HFFc6 (cell line): ENCODE measurements at regions not wholly inside any gene's neighbourhood (a gene's known extent, or its start where the extent isn't known, plus 50 kb on each side); places are given as distances from the start of the nearest gene placed in this dataset.

Source experiments
- DNase-seq: peaks from one replicate; pipeline ENCODE4 v3.0.0-alpha.2; 2018
- H3K27ac Mint-ChIP-seq: 2 replicates; pipeline ENCODE4 v1.8.0; 2020; ENCODE audit warnings: mild to moderate bottlenecking, mixed read lengths
- H3K27me3 Mint-ChIP-seq: 2 replicates; pipeline ENCODE4 v1.8.0; 2021; ENCODE audit warnings: mild to moderate bottlenecking, moderate library complexity, mixed read lengths; ENCODE audit not compliant: insufficient read depth
- H3K36me3 Mint-ChIP-seq: 2 replicates; pipeline ENCODE4 v1.8.0; 2021; ENCODE audit warnings: low read depth, mixed read lengths
- H3K4me1 Mint-ChIP-seq: 2 replicates; pipeline ENCODE4 v1.8.0; 2020; ENCODE audit warnings: low read depth, mixed read lengths
- H3K4me3 Mint-ChIP-seq: 2 replicates; pipeline ENCODE4 v1.8.0; 2020; ENCODE audit warnings: mild to moderate bottlenecking, moderate library complexity, mixed read lengths
- H3K9me3 Mint-ChIP-seq: 2 replicates; pipeline ENCODE4 v1.8.0; 2020; ENCODE audit warnings: mild to moderate bottlenecking, mixed read lengths
- TF ChIP-seq, protein P1 (sequence below): fragments of 200-600 bp; sonication (generic); IDR thresholded peaks from 2 replicates; pipeline ENCODE4 v1.5.0; 2021; ENCODE audit warnings: antibody characterized with exemption, mild to moderate bottlenecking

GRCh38 chr5:124596595-124597421, 149.6 kb downstream of the ZNF608 start:
- TF ChIP-seq, protein P1, sequence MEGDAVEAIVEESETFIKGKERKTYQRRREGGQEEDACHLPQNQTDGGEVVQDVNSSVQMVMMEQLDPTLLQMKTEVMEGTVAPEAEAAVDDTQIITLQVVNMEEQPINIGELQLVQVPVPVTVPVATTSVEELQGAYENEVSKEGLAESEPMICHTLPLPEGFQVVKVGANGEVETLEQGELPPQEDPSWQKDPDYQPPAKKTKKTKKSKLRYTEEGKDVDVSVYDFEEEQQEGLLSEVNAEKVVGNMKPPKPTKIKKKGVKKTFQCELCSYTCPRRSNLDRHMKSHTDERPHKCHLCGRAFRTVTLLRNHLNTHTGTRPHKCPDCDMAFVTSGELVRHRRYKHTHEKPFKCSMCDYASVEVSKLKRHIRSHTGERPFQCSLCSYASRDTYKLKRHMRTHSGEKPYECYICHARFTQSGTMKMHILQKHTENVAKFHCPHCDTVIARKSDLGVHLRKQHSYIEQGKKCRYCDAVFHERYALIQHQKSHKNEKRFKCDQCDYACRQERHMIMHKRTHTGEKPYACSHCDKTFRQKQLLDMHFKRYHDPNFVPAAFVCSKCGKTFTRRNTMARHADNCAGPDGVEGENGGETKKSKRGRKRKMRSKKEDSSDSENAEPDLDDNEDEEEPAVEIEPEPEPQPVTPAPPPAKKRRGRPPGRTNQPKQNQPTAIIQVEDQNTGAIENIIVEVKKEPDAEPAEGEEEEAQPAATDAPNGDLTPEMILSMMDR = no peak
- DNase-seq = peak; percentile 77
- Mint-ChIP-seq H3K4me3 (peak overlapping the region; percentile 3; the same call in 1 of the 2 replicates), H3K27me3 (peaks cover 3% of the 10 kb centered on the region; the same call in 1 of the 2 replicates), H3K4me1 (peaks cover 28% of the 10 kb centered on the region), H3K9me3 (no peaks in the 10 kb centered on the region), H3K36me3 (no peaks in the 10 kb centered on the region), H3K27ac (peak overlapping the region; percentile 58)

GRCh38 chr5:124593952-124594351, 152.5 kb downstream of the ZNF608 start:
- H3K9me3 Mint-ChIP-seq = no peaks in the 10 kb centered on the region

GRCh38 chr5:124592891-124593290, 153.5 kb downstream of the ZNF608 start:
- no peak overlapping the region for H3K27ac Mint-ChIP-seq
- H3K36me3 Mint-ChIP-seq = no peaks in the 10 kb centered on the region
- TF ChIP-seq, protein P1 = no peak
- DNase-seq = no peak
- no peak overlapping the region for H3K4me3 Mint-ChIP-seq
- H3K27me3 Mint-ChIP-seq = peaks cover under 1% of the 10 kb centered on the region; the same call in 1 of the 2 replicates
- H3K9me3 Mint-ChIP-seq = no peaks in the 10 kb centered on the region
- peaks cover 14% of the 10 kb centered on the region for H3K4me1 Mint-ChIP-seq

More at GRCh38 chr5:124593952-124594351, 152.5 kb downstream of the ZNF608 start:
- H3K4me3 Mint-ChIP-seq = no peak overlapping the region
- peaks cover 15% of the 10 kb centered on the region for H3K4me1 Mint-ChIP-seq
- no peak overlapping the region for H3K27ac Mint-ChIP-seq
- no peaks in the 10 kb centered on the region for H3K36me3 Mint-ChIP-seq
- TF ChIP-seq, protein P1 = no peak
- H3K27me3 Mint-ChIP-seq = peaks cover 3% of the 10 kb centered on the region; the same call in 1 of the 2 replicates
- DNase-seq = no peak

DNA sequence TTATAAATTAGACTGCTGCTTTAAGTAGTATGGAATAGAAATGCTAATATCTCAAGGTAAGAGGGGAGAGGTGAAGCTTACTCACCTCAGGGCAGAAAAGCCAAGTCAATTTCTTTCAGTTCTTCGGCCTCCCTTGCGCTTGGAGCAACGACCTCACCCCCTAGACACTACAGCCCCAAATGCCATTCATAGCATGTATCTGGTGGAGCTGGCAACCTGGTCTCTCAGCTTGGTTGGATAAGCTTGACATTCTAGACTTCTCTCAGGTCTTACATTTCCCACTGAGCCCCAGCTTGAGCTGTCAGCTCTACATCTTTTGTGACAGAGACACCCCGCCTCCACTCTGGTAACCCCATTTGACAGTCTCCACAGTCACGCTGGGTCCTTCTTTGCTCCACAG, 154.9 kb downstream of the ZNF608 start:
- no peaks in the 10 kb centered on the region; the same call in 1 of the 2 replicates for H3K36me3 Mint-ChIP-seq
- TF ChIP-seq, protein P1 = no peak
- no peak overlapping the region for H3K4me3 Mint-ChIP-seq
- no peaks in the 10 kb centered on the region for H3K27me3 Mint-ChIP-seq
- H3K27ac Mint-ChIP-seq = no peak overlapping the region
- H3K4me1 Mint-ChIP-seq = peaks cover 3% of the 10 kb centered on the region
- no peaks in the 10 kb centered on the region for H3K9me3 Mint-ChIP-seq
- no peak for DNase-seq

DNA sequence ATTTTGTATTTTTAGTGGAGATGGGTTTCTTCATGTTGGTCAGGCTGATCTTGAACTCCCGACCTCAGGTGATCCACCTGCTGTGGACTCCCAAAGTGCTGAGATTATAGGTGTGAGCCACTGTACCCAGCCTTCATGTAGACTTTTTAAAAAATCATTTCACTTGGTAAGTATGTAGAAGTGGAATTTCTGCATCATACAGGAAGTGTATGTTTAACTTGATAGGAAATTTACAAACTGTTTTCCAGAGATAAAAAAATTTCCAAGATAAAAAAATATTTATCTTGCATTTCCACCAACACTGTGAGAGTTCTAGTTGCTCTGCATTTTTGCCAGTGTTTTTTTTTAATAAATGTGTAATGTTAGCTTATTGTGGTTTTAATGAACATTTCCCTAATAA, 155.8 kb downstream of the ZNF608 start:
- Mint-ChIP-seq H3K27me3 (no peaks in the 10 kb centered on the region), H3K36me3 (no peaks in the 10 kb centered on the region; the same call in 1 of the 2 replicates), H3K4me1 (no peaks in the 10 kb centered on the region; the same call in 1 of the 2 replicates), H3K9me3 (no peaks in the 10 kb centered on the region), H3K4me3 (no peak overlapping the region), H3K27ac (no peak overlapping the region)
- TF ChIP-seq, protein P1 = no peak
- no peak for DNase-seq
